IMR-90 (cell line): ENCODE measurements at regions not wholly inside any gene's neighbourhood (a gene's known extent, or its start where the extent isn't known, plus 50 kb on each side); places are given as distances from the start of the nearest gene placed in this dataset.

Experiments
- ATAC-seq: fragments of 200-7000 bp; cut with Tn5 transposase; 2 replicates; pipeline ENCODE4 v1.9.1; 2020; ENCODE audit warnings: low read depth, mild to moderate bottlenecking, moderate library complexity
- BruUV-seq: library from RNA; stranded (reverse); fragments of 400-500 nt; replicated peaks from 2 replicates; lab custom pipeline; 2021; lab: Mats Ljungman, UMichigan
- CTCF ChIA-PET: fragments of 300-600 bp; formaldehyde crosslinking; extraction: SDS; loops from one replicate; lab custom pipeline; 2021; ENCODE audit warnings: antibody characterized with exemption; lab: Yijun Ruan, JAX
- POLR2A ChIA-PET: fragments of 300-600 bp; sonication (Branson Sonifier 250); formaldehyde crosslinking; loops from one replicate; lab custom pipeline; 2022; ENCODE audit warnings: antibody characterized with exemption; ENCODE audit not compliant: unreplicated experiment; lab: Charles Lee
- DNase-seq: peaks from one replicate; pipeline ENCODE4 v3.0.0; 2013
- H2AFZ ChIP-seq: replicated peaks from 2 replicates; pipeline ENCODE3; 2013; ENCODE audit warnings: low read length, mild to moderate bottlenecking; ENCODE audit not compliant: poor library complexity
- H2AK5ac ChIP-seq: 2 replicates; pipeline ENCODE4 v1.6.1; 2013; ENCODE audit warnings: low read depth, low read length, inconsistent platforms
- H2AK9ac ChIP-seq: replicated peaks from 2 replicates; pipeline ENCODE3; 2013; ENCODE audit warnings: mild to moderate bottlenecking, low read depth, low read length, moderate library complexity; ENCODE audit not compliant: poor library complexity
- H2BK120ac ChIP-seq: 2 replicates; pipeline ENCODE4 v1.6.1; 2013; ENCODE audit warnings: low read depth, low read length, inconsistent platforms
- H2BK15ac ChIP-seq: 3 replicates; pipeline ENCODE4 v1.6.1; 2013; ENCODE audit warnings: low read depth, low read length, inconsistent platforms
- H2BK20ac ChIP-seq: 2 replicates; pipeline ENCODE4 v1.6.1; 2013; ENCODE audit warnings: low read depth, mild to moderate bottlenecking, inconsistent platforms, low read length, moderate library complexity
- H2BK5ac ChIP-seq: 2 replicates; pipeline ENCODE4 v1.6.1; 2013; ENCODE audit warnings: mild to moderate bottlenecking, low read depth, low read length, inconsistent platforms; ENCODE audit not compliant: poor library complexity, severe bottlenecking
- H3K14ac ChIP-seq: replicated peaks from 2 replicates; pipeline ENCODE4 v1.6.1; 2013; ENCODE audit warnings: low read depth, low read length, inconsistent platforms
- H3K18ac ChIP-seq: 2 replicates; pipeline ENCODE4 v1.6.1; 2013; ENCODE audit warnings: low read depth, low read length, control low read depth
- H3K23ac ChIP-seq: 2 replicates; pipeline ENCODE4 v1.6.1; 2013; ENCODE audit warnings: low read depth, low read length, inconsistent platforms
- H3K27ac ChIP-seq: 2 replicates; pipeline ENCODE4 v1.5.1; 2013; ENCODE audit warnings: mild to moderate bottlenecking, control low read depth, low read length; ENCODE audit not compliant: insufficient read depth
- H3K27me3 ChIP-seq: 2 replicates; pipeline ENCODE4 v1.6.1; 2013; ENCODE audit warnings: low read length; ENCODE audit not compliant: control insufficient read depth, insufficient read depth
- H3K36me3 ChIP-seq: 2 replicates; pipeline ENCODE4 v1.6.1; 2013; ENCODE audit warnings: low read length, mixed read lengths; ENCODE audit not compliant: control insufficient read depth, insufficient read depth
- H3K4ac ChIP-seq: 2 replicates; pipeline ENCODE4 v1.6.1; 2013; ENCODE audit warnings: low read depth, low read length, inconsistent platforms
- H3K4me1 ChIP-seq: 2 replicates; pipeline ENCODE4 v1.6.1; 2013; ENCODE audit warnings: low read length, mixed read lengths; ENCODE audit not compliant: control insufficient read depth, insufficient read depth
- H3K4me2 ChIP-seq: 2 replicates; pipeline ENCODE4 v1.6.1; 2013; ENCODE audit warnings: low read depth, mild to moderate bottlenecking, control low read depth, low read length, moderate library complexity
- H3K4me3 ChIP-seq: 2 replicates; pipeline ENCODE4 v1.5.1; 2013; ENCODE audit warnings: low read depth, mild to moderate bottlenecking, control low read depth, low read length, moderate library complexity; ENCODE audit not compliant: insufficient read depth
- H3K56ac ChIP-seq: 2 replicates; pipeline ENCODE4 v1.6.1; 2013; ENCODE audit warnings: low read length, inconsistent platforms; ENCODE audit not compliant: insufficient read depth; ENCODE audit errors: extremely low read depth
- H3K79me1 ChIP-seq, 2 experiments: 2 replicates each; pipeline ENCODE4 v1.6.1; 2013; ENCODE audit warnings: low read length in 2 of 2, inconsistent platforms in 1 of 2, low read depth in 1 of 2
- H3K9ac ChIP-seq: 2 replicates; pipeline ENCODE4 v1.6.1; 2013; ENCODE audit warnings: low read depth, low read length, control low read depth
- H3K9me1 ChIP-seq: 2 replicates; pipeline ENCODE4 v1.6.1; 2013; ENCODE audit warnings: low read length, inconsistent platforms; ENCODE audit not compliant: insufficient read depth
- H3K9me3 ChIP-seq: 2 replicates; pipeline ENCODE4 v1.6.1; 2013; ENCODE audit warnings: low read length; ENCODE audit not compliant: control insufficient read depth, insufficient read depth
- H4K20me1 ChIP-seq: 2 replicates; pipeline ENCODE4 v1.6.1; 2013; ENCODE audit warnings: low read length, inconsistent platforms; ENCODE audit not compliant: insufficient read depth
- H4K5ac ChIP-seq: 2 replicates; pipeline ENCODE4 v1.6.1; 2013; ENCODE audit warnings: mild to moderate bottlenecking, low read depth, low read length, control low read depth
- H4K8ac ChIP-seq, 2 experiments: 2 replicates each; pipeline ENCODE4 v1.6.1; 2013; ENCODE audit warnings: low read depth in 2 of 2, low read length in 2 of 2, control low read depth in 1 of 2, inconsistent platforms in 1 of 2
- H4K91ac ChIP-seq: 2 replicates; pipeline ENCODE4 v1.6.1; 2013; ENCODE audit warnings: low read depth, low read length, inconsistent platforms; ENCODE audit not compliant: insufficient read depth
- BHLHE40 ChIP-seq: fragments of 150-350 bp; IDR thresholded peaks from 2 replicates; pipeline ENCODE4 v1.6.1; 2016; ENCODE audit warnings: mild to moderate bottlenecking, low read depth, low read length
- CEBPB ChIP-seq: IDR thresholded peaks from 2 replicates; pipeline ENCODE4 v1.6.1; 2012; ENCODE audit warnings: low read depth, low read length, improper control_type of control experiment
- CHD1 ChIP-seq: IDR thresholded peaks from 2 replicates; pipeline ENCODE4 v1.6.1; 2012; ENCODE audit warnings: low read depth, low read length, improper control_type of control experiment
- FOS ChIP-seq: fragments of 150-350 bp; IDR thresholded peaks from 2 replicates; pipeline ENCODE4 v1.6.1; 2016; ENCODE audit warnings: low read depth, low read length
- MAFK ChIP-seq: IDR thresholded peaks from 2 replicates; pipeline ENCODE4 v1.6.1; 2012; ENCODE audit warnings: low read depth, low read length, improper control_type of control experiment
- MAZ ChIP-seq: IDR thresholded peaks from 2 replicates; pipeline ENCODE4 v1.6.1; 2012; ENCODE audit warnings: low read depth, mild to moderate bottlenecking, low read length, improper control_type of control experiment, moderate library complexity, borderline replicate concordance
- MXI1 ChIP-seq: IDR thresholded peaks from 2 replicates; pipeline ENCODE4 v1.6.1; 2012; ENCODE audit warnings: low read depth, mild to moderate bottlenecking, low read length, moderate library complexity, borderline replicate concordance
- NFE2L2 ChIP-seq: fragments of 150-350 bp; IDR thresholded peaks from 2 replicates; pipeline ENCODE4 v1.6.1; 2016; ENCODE audit warnings: low read depth, mild to moderate bottlenecking, low read length
- POLR2A ChIP-seq: IDR thresholded peaks from 2 replicates; pipeline ENCODE4 v1.6.1; 2012; ENCODE audit warnings: mild to moderate bottlenecking, low read depth, low read length
- RAD21 ChIP-seq: IDR thresholded peaks from 2 replicates; pipeline ENCODE4 v1.6.1; 2012; ENCODE audit warnings: low read length, improper control_type of control experiment
- RCOR1 ChIP-seq: IDR thresholded peaks from 2 replicates; pipeline ENCODE4 v1.6.1; 2012; ENCODE audit warnings: mild to moderate bottlenecking, low read length, improper control_type of control experiment; ENCODE audit not compliant: insufficient replicate concordance
- RFX5 ChIP-seq: IDR thresholded peaks from 2 replicates; pipeline ENCODE4 v1.8.0; 2012; ENCODE audit warnings: low read depth, mild to moderate bottlenecking, low read length, moderate library complexity
- SMC3 ChIP-seq: fragments of 150-350 bp; IDR thresholded peaks from 2 replicates; pipeline ENCODE4 v1.6.1; 2016; ENCODE audit warnings: low read depth, mild to moderate bottlenecking, antibody characterized with exemption, low read length, moderate library complexity
- WGBS, 2 experiments: methylation state at CpG; one replicate each; pipeline versions ENCODE4 v1.1.5 to v1.1.7; 2013; ENCODE audit warnings: missing lambda C conversion rate in 2 of 2; ENCODE audit not compliant: insufficient read length in 1 of 2; ENCODE audit errors: extremely low coverage in 2 of 2; 5-methylcytosine and 5-hydroxymethylcytosine counted together
- dilution Hi-C: fragments of 300-500 bp; cut with HindIII; formaldehyde crosslinking; loops from one replicate; pipeline ENCODE4 v1.14.3; 2018; ENCODE audit warnings: low sequenced_read_pairs; ENCODE audit not compliant: unreplicated experiment
- in situ Hi-C: fragments of 300-500 bp; cut with MboI; formaldehyde crosslinking; loops from 3 replicates; pipeline ENCODE4 v1.14.3; 2019; ENCODE audit warnings: low sequenced_read_pairs, inconsistent platforms, mixed read lengths
- intact Hi-C: fragments of 100-400 bp; cut with micrococcal nuclease; formaldehyde crosslinking; loops from 2 replicates; pipeline ENCODE4 v1.10.0; 2022
- TF ChIP-seq, protein P1 (sequence below): conservative IDR thresholded peaks from 2 replicates; pipeline ENCODE4 v1.5.1; 2012; ENCODE audit warnings: mild to moderate bottlenecking, low read depth, low read length, improper control_type of control experiment
- TF ChIP-seq, protein P2 (sequence below): fragments of 150-350 bp; IDR thresholded peaks from 2 replicates; pipeline ENCODE4 v1.6.1; 2016; ENCODE audit warnings: low read depth, mild to moderate bottlenecking, low read length, moderate library complexity, borderline replicate concordance
- TF ChIP-seq, protein P3 (sequence below): fragments of 150-350 bp; IDR thresholded peaks from 2 replicates; pipeline ENCODE4 v1.6.1; 2017; ENCODE audit warnings: mild to moderate bottlenecking, antibody characterized with exemption, low read length, low read depth

DNA sequence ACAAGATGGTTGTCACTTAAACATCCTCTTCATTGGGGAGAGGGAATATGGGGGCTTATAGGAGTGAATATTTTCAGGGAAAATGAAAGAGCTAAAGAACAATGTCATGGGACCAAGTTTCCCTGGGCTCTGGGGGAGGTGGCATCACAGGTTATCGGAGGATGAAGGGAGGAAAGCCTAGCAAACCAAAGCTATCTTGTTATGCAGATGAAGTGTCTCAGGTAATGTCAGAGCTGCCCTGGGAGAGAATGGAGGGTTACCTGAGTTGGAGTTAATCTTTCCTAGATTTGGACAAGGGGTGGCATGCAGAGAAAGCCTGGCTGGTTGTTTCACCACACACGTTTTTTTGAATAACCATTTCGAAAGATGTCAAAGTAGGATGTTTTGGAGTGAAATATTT lies 308.1 kb upstream of the ATP10A start:
- Histone ChIP-seq H3K9ac (no peak overlapping the region), H3K27ac (no peak overlapping the region), H3K4me3 (no peak overlapping the region), H2BK5ac (no peak overlapping the region), H2AK9ac (no peak overlapping the region), H2AFZ (no peak overlapping the region), H4K5ac (no peak overlapping the region), H4K8ac (no peak overlapping the region), H3K14ac (no peak overlapping the region), H4K20me1 (no peaks in the 10 kb centered on the region), H3K79me1 (no peaks in the 10 kb centered on the region), H2AK5ac (no peak overlapping the region), H3K18ac (no peak overlapping the region), H3K4me1 (no peaks in the 10 kb centered on the region), H2BK120ac (no peak overlapping the region), H2BK15ac (no peak overlapping the region), H3K9me1 (no peaks in the 10 kb centered on the region), H2BK20ac (no peak overlapping the region), H3K9me3 (peaks cover 2% of the 10 kb centered on the region; the same call in 1 of the 2 replicates), H3K4me2 (no peak overlapping the region), H3K4ac (no peak overlapping the region), H3K27me3 (no peaks in the 10 kb centered on the region), H3K23ac (no peak overlapping the region), H4K91ac (no peak overlapping the region), H3K56ac (no peak overlapping the region), H3K36me3 (no peaks in the 10 kb centered on the region)
- intact Hi-C loops (no loop called here), dilution Hi-C loops (no loop called here), in situ Hi-C loops (loop anchor here (10.0 kb wide), 1 partner anchor 64 kb away; no protein-coding TSS in a partner anchor)
- no TSS peak for BruUV-seq
- TF ChIP-seq SMC3 (no peak), MAZ (no peak), CHD1 (no peak), RFX5 (no peak), BHLHE40 (no peak), NFE2L2 (no peak), MXI1 (no peak), RCOR1 (no peak), MAFK (no peak), RAD21 (no peak), POLR2A (no peak), CEBPB (no peak), FOS (no peak)
- TF ChIP-seq, protein P1, sequence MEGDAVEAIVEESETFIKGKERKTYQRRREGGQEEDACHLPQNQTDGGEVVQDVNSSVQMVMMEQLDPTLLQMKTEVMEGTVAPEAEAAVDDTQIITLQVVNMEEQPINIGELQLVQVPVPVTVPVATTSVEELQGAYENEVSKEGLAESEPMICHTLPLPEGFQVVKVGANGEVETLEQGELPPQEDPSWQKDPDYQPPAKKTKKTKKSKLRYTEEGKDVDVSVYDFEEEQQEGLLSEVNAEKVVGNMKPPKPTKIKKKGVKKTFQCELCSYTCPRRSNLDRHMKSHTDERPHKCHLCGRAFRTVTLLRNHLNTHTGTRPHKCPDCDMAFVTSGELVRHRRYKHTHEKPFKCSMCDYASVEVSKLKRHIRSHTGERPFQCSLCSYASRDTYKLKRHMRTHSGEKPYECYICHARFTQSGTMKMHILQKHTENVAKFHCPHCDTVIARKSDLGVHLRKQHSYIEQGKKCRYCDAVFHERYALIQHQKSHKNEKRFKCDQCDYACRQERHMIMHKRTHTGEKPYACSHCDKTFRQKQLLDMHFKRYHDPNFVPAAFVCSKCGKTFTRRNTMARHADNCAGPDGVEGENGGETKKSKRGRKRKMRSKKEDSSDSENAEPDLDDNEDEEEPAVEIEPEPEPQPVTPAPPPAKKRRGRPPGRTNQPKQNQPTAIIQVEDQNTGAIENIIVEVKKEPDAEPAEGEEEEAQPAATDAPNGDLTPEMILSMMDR, result no peak
- TF ChIP-seq, protein P2, sequence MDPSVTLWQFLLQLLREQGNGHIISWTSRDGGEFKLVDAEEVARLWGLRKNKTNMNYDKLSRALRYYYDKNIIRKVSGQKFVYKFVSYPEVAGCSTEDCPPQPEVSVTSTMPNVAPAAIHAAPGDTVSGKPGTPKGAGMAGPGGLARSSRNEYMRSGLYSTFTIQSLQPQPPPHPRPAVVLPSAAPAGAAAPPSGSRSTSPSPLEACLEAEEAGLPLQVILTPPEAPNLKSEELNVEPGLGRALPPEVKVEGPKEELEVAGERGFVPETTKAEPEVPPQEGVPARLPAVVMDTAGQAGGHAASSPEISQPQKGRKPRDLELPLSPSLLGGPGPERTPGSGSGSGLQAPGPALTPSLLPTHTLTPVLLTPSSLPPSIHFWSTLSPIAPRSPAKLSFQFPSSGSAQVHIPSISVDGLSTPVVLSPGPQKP, result no peak
- TF ChIP-seq, protein P3, sequence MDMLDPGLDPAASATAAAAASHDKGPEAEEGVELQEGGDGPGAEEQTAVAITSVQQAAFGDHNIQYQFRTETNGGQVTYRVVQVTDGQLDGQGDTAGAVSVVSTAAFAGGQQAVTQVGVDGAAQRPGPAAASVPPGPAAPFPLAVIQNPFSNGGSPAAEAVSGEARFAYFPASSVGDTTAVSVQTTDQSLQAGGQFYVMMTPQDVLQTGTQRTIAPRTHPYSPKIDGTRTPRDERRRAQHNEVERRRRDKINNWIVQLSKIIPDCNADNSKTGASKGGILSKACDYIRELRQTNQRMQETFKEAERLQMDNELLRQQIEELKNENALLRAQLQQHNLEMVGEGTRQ, result no peak
- DNase-seq, result no peak
- ChIA-PET CTCF (no interaction called here), POLR2A (no interaction called here)
- ATAC-seq, result no peak
- 34% methylated on average over 2 of the region's 3 CpGs; no CpG with 5 or more reads in 1 of the 2 experiments for WGBS, 2 experiments
